Activated T-helper 1 cell treated with anti-CD3 and anti-CD28 coated beads, Interleukin-12 subunit alpha, Interleukin-12 subunit beta, Interleukin-2, Interleukin-4 antibody, amounts not matched to agents 30 ng/mL and 10 ng/mL and 1 ng/mL, durations not matched to agents 14 hours and 24 hours and 36 hours (primary cell): ENCODE measurements at regions not wholly inside any gene's neighbourhood (a gene's known extent, or its start where the extent isn't known, plus 50 kb on each side); places are given as distances from the start of the nearest gene placed in this dataset.
"Not testable (repeated sequence)": the region's sequence is repeated elsewhere in the genome, so short reads cannot be mapped to it uniquely, and the experiment has no call there.

ENCODE experiments used
- DNase-seq: peaks from one replicate; pipeline ENCODE4 v3.0.0; 2021; ENCODE audit warnings: low spot score
- H3K27ac Mint-ChIP-seq: one replicate; pipeline ENCODE4 v1.8.0; 2021; ENCODE audit warnings: mild to moderate bottlenecking, mixed read lengths
- H3K27me3 Mint-ChIP-seq: one replicate; pipeline ENCODE4 v1.8.0; 2022; ENCODE audit warnings: mild to moderate bottlenecking, moderate library complexity, mixed read lengths; ENCODE audit not compliant: insufficient read depth
- H3K36me3 Mint-ChIP-seq: one replicate; pipeline ENCODE4 v1.8.0; 2021; ENCODE audit warnings: low read depth, mixed read lengths
- H3K4me1 Mint-ChIP-seq: one replicate; pipeline ENCODE4 v1.8.0; 2021; ENCODE audit warnings: low read depth, mixed read lengths
- H3K4me3 Mint-ChIP-seq: one replicate; pipeline ENCODE4 v1.8.0; 2021; ENCODE audit warnings: mild to moderate bottlenecking, moderate library complexity, mixed read lengths
- H3K9me3 Mint-ChIP-seq: one replicate; pipeline ENCODE4 v1.8.0; 2021; ENCODE audit warnings: mixed read lengths
- intact Hi-C: fragments of 100-400 bp; cut with micrococcal nuclease; formaldehyde crosslinking; loops from one replicate; pipeline ENCODE4 v1.15.1; 2024

- Mint-ChIP-seq H3K27ac (no peak overlapping the region), H3K27me3 (peaks cover 2% of the 10 kb centered on the region), H3K36me3 (no peaks in the 10 kb centered on the region), H3K9me3 (no peaks in the 10 kb centered on the region), H3K4me1 (no peaks in the 10 kb centered on the region), H3K4me3 (no peak overlapping the region)
- intact Hi-C loops, result no loop called here
- DNase-seq, result no peak
These were observed 190.0 kb upstream of the SRD5A2 start for GRCh38 chr2:31770741-31771140.

DNA sequence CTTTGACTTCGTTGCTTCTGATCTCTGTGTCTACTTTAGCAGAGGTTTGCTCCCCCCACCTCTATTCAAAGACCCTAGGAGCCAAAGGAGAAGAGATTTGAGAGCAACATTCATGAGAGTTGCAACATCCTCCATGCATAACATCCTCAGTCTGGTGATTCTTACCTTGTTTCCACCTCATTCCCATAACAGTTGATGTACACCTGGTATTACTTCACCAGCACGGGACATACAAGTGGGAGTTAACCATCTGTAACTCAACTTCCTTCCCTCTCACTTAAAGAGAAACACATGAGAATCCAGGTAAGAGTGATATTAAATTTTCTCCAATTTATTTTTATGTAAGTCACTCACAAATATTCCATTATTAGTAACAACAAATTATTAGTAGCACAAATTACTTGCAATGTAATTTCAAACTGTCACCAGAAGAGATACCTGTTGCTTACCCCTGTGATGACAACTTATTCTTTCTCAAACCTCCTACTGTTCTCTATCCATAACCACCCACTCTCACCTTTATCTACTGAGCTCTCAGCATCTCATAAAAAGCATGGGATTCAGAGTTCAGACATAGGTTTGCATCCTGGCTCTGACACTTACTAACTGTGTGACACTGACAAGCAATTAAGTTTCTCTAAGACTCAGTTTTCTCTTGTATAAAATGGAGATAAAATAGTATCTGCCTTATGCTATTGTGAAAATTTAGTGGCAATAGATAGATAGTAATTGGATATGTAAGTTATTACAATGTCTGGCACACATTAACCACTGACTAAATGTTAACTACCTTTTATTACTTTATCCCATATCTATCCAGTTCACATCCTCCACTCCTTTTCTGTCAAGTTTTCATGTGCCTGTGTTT is 184.6 kb upstream of the SRD5A2 start:
- DNase-seq, result no peak
- Mint-ChIP-seq H3K4me3 (no peak overlapping the region), H3K4me1 (no peaks in the 10 kb centered on the region), H3K27ac (no peak overlapping the region), H3K27me3 (no peaks in the 10 kb centered on the region), H3K9me3 (no peaks in the 10 kb centered on the region), H3K36me3 (no peaks in the 10 kb centered on the region)
- intact Hi-C loops, result no loop called here

DNA sequence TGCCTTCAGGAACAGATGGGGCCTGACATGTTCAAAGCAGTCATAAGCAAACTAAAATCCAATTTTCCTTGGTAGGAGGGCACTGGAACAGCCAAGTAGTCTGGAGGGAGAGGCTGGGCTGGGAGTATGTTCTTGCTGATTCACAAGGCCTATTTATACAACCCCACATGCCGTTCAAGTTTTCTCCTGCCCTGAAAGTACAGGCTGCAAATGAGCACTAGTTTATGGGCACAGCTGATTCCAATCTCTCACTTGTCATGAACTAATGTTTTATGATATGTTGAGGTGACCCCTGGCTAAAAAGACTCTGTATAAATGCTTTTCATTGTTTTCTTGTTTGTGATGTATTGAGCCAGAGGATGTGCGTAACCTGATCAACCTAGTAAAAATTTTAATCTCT is 183.4 kb upstream of the SRD5A2 start:
- Mint-ChIP-seq H3K4me1 (no peaks in the 10 kb centered on the region), H3K4me3 (no peak overlapping the region), H3K27ac (no peak overlapping the region), H3K27me3 (no peaks in the 10 kb centered on the region), H3K9me3 (no peaks in the 10 kb centered on the region), H3K36me3 (no peaks in the 10 kb centered on the region)
- intact Hi-C loops, result no loop called here
- DNase-seq, result no peak

DNA sequence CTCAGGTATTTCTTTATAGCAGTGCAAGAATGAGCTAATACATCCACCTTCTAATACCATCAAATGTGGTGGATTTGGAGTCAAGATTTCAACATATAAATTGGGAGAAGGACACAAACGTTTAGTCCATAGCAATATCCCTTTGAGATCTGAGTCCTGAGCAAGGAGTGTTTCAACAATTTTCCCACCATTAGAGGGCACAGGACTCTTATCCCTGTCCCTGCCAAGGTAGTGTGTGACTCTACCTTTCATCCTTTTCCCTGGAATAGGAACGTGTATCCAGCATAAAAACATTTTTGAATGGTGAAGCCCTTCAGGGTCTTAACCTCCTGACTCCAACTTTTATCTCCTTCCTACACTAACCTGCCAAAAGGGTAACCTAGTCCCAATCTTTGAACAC is 181.3 kb upstream of the SRD5A2 start:
- Mint-ChIP-seq H3K4me3 (no peak overlapping the region), H3K4me1 (no peaks in the 10 kb centered on the region), H3K9me3 (no peaks in the 10 kb centered on the region), H3K27ac (no peak overlapping the region), H3K27me3 (no peaks in the 10 kb centered on the region), H3K36me3 (no peaks in the 10 kb centered on the region)
- DNase-seq, result no peak
- intact Hi-C loops, result no loop called here

- H3K27me3 Mint-ChIP-seq, DNase-seq, H3K4me1 Mint-ChIP-seq, H3K9me3 Mint-ChIP-seq, H3K36me3 Mint-ChIP-seq, H3K27ac Mint-ChIP-seq, H3K4me3 Mint-ChIP-seq, intact Hi-C loops: not testable (repeated sequence)
These were observed 176.6 kb upstream of the SRD5A2 start for GRCh38 chr2:31757351-31757750.

GRCh38 chr2:31748746-31749145 is 168.0 kb upstream of the SRD5A2 start:
- H3K4me3 Mint-ChIP-seq, H3K4me1 Mint-ChIP-seq, H3K27me3 Mint-ChIP-seq, H3K27ac Mint-ChIP-seq, H3K36me3 Mint-ChIP-seq, DNase-seq, intact Hi-C loops: not testable (repeated sequence)
- peaks cover 24% of the 10 kb centered on the region for H3K9me3 Mint-ChIP-seq

DNA sequence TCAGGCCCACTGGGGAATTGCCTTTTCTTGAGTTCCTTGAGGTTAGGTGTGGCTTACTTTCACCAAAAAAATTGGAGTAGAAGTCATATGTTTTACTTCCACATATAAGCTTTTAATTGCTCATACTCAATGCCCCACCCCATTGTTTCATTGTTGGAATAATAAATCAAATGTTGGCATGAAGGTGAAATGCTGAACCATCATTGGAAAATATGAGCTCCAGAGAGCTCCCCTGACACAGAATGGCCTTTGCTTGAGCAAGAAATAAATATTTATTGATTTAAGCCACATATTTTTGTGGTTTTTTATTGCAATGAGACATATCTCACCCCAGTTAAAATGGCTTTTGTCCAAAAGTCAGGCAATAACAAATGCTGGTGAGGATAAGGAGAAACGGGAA is 167.3 kb upstream of the SRD5A2 start:
- no peak for DNase-seq
- H3K27ac Mint-ChIP-seq, result no peak overlapping the region
- H3K9me3 Mint-ChIP-seq, result peaks cover 23% of the 10 kb centered on the region
- H3K27me3 Mint-ChIP-seq, result no peaks in the 10 kb centered on the region
- intact Hi-C loops, result no loop called here
- no peak overlapping the region for H3K4me3 Mint-ChIP-seq
- no peaks in the 10 kb centered on the region for H3K36me3 Mint-ChIP-seq
- no peaks in the 10 kb centered on the region for H3K4me1 Mint-ChIP-seq

DNA sequence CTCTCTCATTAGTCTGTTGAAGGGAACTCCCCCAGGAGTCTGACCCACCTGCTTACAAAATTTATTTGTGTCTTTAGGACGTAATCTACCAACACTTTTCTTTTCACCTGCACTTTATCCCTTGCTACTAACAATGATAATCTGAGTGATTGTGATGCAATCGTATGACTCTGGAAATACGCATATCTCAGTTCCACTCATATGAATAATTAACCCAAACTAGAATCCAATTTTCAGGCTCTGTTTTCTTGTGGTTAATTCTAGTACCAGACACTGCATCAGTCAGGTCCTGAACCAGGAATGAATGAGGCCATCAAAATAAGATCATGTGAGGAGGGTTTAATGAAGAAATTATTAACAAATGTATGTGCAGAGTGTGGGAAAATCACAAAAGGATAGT is 158.4 kb upstream of the SRD5A2 start:
- intact Hi-C loops, result no loop called here
- Mint-ChIP-seq H3K36me3 (no peaks in the 10 kb centered on the region), H3K4me1 (no peaks in the 10 kb centered on the region)

GRCh38 chr2:31736695-31737454 is 156.1 kb upstream of the SRD5A2 start:
- Mint-ChIP-seq H3K4me3 (no peak overlapping the region), H3K36me3 (no peaks in the 10 kb centered on the region), H3K27ac (no peak overlapping the region), H3K9me3 (peaks cover 11% of the 10 kb centered on the region), H3K27me3 (peaks cover 7% of the 10 kb centered on the region), H3K4me1 (no peaks in the 10 kb centered on the region)
- intact Hi-C loops, result no loop called here
- no peak for DNase-seq

More for the DNA sequence above, 158.4 kb upstream of the SRD5A2 start:
- Mint-ChIP-seq H3K27me3 (peaks cover 3% of the 10 kb centered on the region), H3K27ac (no peak overlapping the region), H3K4me3 (no peak overlapping the region), H3K9me3 (peaks cover 3% of the 10 kb centered on the region)
- no peak for DNase-seq

DNA sequence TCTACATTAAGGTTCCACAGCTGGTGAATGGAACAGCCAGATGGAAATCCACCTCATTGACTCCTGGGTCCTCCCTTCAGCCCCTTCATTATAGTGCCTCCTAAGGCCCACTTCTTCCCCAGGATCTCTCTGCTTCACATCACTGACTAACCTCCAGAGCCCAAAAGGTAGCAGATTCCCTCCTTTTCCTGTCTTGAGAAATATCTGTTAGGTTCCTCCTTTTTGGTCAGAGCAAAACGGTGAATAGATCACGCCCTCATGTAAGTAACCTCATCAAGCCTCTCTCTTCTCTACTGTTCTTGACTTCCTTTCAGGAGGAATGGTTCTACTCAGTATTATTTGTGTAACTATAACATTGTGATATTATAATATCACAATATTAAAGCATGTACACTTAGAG is 155.0 kb upstream of the SRD5A2 start:
- peaks cover 7% of the 10 kb centered on the region for H3K27me3 Mint-ChIP-seq
- DNase-seq, result no peak
- H3K9me3 Mint-ChIP-seq, result peaks cover 11% of the 10 kb centered on the region
- H3K4me1 Mint-ChIP-seq, result no peaks in the 10 kb centered on the region
- intact Hi-C loops, result no loop called here
- H3K4me3 Mint-ChIP-seq, result no peak overlapping the region
- no peaks in the 10 kb centered on the region for H3K36me3 Mint-ChIP-seq
- H3K27ac Mint-ChIP-seq, result no peak overlapping the region

DNA sequence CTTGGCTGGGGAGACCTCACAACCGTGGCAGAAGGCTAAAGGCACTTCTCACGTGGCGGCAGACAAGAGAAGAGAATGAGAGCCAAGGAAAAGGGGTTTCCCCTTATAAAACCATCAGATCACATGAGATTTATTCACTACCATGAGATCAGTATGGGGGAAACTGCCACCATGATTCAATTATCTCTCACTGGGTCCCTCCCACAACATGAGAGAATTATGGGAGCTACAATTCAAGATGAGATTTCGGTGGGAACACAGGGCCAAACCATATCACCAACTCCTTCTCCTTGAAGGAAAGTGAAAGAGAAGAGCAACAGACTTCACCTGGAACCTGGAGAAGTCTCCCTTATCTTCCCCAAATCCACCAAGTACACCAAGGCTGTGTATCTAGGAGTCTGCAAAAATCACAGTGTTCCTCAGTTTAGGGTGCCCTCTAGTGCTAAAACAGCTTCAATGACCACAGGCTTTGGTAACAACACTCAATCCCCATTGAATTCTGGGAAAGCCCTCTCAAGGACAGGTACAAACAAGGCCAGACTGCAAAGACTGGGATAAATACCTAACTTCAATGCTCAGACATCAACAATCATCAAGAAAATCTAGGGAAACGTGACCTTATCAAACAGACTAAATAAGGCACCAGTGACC is 148.8 kb upstream of the SRD5A2 start:
- Mint-ChIP-seq H3K4me1 (no peaks in the 10 kb centered on the region), H3K4me3 (no peak overlapping the region), H3K27me3 (peaks cover 4% of the 10 kb centered on the region), H3K36me3 (no peaks in the 10 kb centered on the region), H3K27ac (no peak overlapping the region), H3K9me3 (peaks cover 11% of the 10 kb centered on the region)
- no peak for DNase-seq
- intact Hi-C loops, result no loop called here

DNA sequence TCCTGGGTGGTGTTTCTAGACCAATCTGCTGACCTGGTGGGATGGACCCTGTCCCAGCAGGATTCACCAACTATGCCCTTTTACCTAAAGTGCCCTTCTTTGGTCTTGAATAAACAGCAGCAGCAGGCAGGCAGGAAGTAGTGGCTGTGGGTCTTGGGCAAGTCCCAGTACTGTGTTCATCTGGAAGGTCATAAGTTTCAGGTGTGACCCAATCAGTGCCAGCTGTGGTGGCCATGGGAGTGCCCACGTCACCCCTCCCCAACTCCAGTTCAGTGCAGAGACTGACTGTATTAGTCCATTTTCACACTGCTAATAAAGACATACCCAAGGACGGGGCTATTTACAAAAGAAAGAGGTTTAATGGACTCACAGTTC is 148.3 kb upstream of the SRD5A2 start:
- Mint-ChIP-seq H3K4me1 (no peaks in the 10 kb centered on the region), H3K9me3 (peaks cover 11% of the 10 kb centered on the region)
- intact Hi-C loops, result no loop called here

DNA sequence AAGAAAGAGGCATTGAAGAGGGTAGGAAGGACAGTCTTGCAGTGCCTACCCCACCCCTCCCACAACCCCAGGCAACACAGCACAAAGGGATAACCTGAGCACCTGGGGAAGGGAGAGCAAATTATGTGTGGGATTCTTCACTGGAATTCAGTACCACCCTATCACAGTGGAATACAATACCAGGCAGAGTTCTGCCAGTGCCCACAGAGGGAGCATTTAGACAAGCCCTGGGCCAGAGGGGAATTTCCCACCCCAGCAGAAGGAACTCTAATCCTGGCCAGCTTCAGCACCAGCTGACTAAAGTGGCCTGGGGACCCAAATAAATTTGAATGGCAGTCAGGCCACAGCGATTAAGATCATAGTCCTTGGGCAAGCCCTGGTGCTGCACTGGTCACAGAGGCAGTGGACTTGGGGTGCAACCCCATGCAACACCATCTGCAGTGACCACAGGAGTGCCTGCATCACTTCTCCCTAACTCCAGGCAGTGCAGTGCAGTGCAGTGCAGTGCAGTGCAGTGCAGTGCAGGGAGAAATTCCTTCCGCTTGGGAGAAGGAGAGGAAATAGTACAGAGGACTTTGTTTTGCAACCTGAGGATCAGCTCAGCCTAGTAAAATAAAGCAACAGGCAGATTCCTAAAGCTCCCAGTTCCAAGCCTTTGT is 147.8 kb upstream of the SRD5A2 start:
- peaks cover 4% of the 10 kb centered on the region for H3K27me3 Mint-ChIP-seq
- H3K27ac Mint-ChIP-seq, result no peak overlapping the region
- H3K9me3 Mint-ChIP-seq, result peaks cover 11% of the 10 kb centered on the region
- no peak overlapping the region for H3K4me3 Mint-ChIP-seq
- DNase-seq, result no peak
- H3K36me3 Mint-ChIP-seq, result no peaks in the 10 kb centered on the region
- intact Hi-C loops, result no loop called here
- no peaks in the 10 kb centered on the region for H3K4me1 Mint-ChIP-seq

More for the DNA sequence above, 148.3 kb upstream of the SRD5A2 start:
- Mint-ChIP-seq H3K27me3 (peaks cover 4% of the 10 kb centered on the region), H3K27ac (no peak overlapping the region), H3K4me3 (no peak overlapping the region), H3K36me3 (no peaks in the 10 kb centered on the region)
- DNase-seq, result no peak
